Activated T-cell treated with anti-CD3 and anti-CD28 coated beads, Interleukin-2, amount 50 U/mL, for 24 hours (primary cell): ENCODE measurements at regions not wholly inside any gene's neighbourhood (a gene's known extent, or its start where the extent isn't known, plus 50 kb on each side); places are given as distances from the start of the nearest gene placed in this dataset.
"Not testable (repeated sequence)": the region's sequence is repeated elsewhere in the genome, so short reads cannot be mapped to it uniquely, and the experiment has no call there.

Experiments
- DNase-seq: peaks from one replicate; pipeline ENCODE4 v3.0.0-alpha.2; 2020
- H3K27ac Mint-ChIP-seq: 2 replicates; pipeline ENCODE4 v1.8.0; 2020; ENCODE audit warnings: mild to moderate bottlenecking, mixed read lengths
- H3K27me3 Mint-ChIP-seq: 2 replicates; pipeline ENCODE4 v1.8.0; 2020; ENCODE audit warnings: mixed read lengths
- H3K36me3 Mint-ChIP-seq: 2 replicates; pipeline ENCODE4 v1.8.0; 2020; ENCODE audit warnings: low read depth, mixed read lengths
- H3K4me1 Mint-ChIP-seq: 2 replicates; pipeline ENCODE4 v1.8.0; 2020; ENCODE audit warnings: low read depth, mixed read lengths
- H3K4me3 Mint-ChIP-seq: 2 replicates; pipeline ENCODE4 v1.8.0; 2020; ENCODE audit warnings: mild to moderate bottlenecking, moderate library complexity, mixed read lengths
- H3K9me3 Mint-ChIP-seq: 2 replicates; pipeline ENCODE4 v1.8.0; 2020; ENCODE audit warnings: mixed read lengths

- Mint-ChIP-seq H3K4me3 (no peak overlapping the region), H3K9me3 (no peaks in the 10 kb centered on the region), H3K27me3 (peaks cover 37% of the 10 kb centered on the region), H3K4me1 (peaks cover 45% of the 10 kb centered on the region), H3K36me3 (no peaks in the 10 kb centered on the region), H3K27ac (no peak overlapping the region)
- DNase-seq, result no peak
These were observed 217.6 kb downstream of the ZNF674 start for GRCh38 chrX:46327566-46328115.

- no peak for DNase-seq
- no peaks in the 10 kb centered on the region for H3K36me3 Mint-ChIP-seq
- H3K27me3 Mint-ChIP-seq, result peaks cover 28% of the 10 kb centered on the region
- no peak overlapping the region for H3K4me3 Mint-ChIP-seq
- peaks cover 59% of the 10 kb centered on the region for H3K4me1 Mint-ChIP-seq
- peak overlapping the region; percentile 82 for H3K27ac Mint-ChIP-seq
- H3K9me3 Mint-ChIP-seq, result no peaks in the 10 kb centered on the region
These were observed 219.1 kb downstream of the ZNF674 start for GRCh38 chrX:46326161-46326560.

- peak overlapping the region; percentile 13 for H3K4me3 Mint-ChIP-seq
- H3K27ac Mint-ChIP-seq, result peak overlapping the region; percentile 82
- peaks cover 67% of the 10 kb centered on the region for H3K4me1 Mint-ChIP-seq
These were observed 219.8 kb downstream of the ZNF674 start for GRCh38 chrX:46325312-46325877.

GRCh38 chrX:46324166-46324565 is 221.1 kb downstream of the ZNF674 start:
- H3K4me3 Mint-ChIP-seq, result no peak overlapping the region
- peaks cover 19% of the 10 kb centered on the region for H3K27me3 Mint-ChIP-seq
- H3K27ac Mint-ChIP-seq, result no peak overlapping the region
- DNase-seq, result no peak
- H3K36me3 Mint-ChIP-seq, result no peaks in the 10 kb centered on the region
- peaks cover 79% of the 10 kb centered on the region for H3K4me1 Mint-ChIP-seq
- no peaks in the 10 kb centered on the region for H3K9me3 Mint-ChIP-seq

More at GRCh38 chrX:46325312-46325877, 219.8 kb downstream of the ZNF674 start:
- peak; percentile 70 for DNase-seq
- Mint-ChIP-seq H3K9me3 (no peaks in the 10 kb centered on the region), H3K27me3 (peaks cover 20% of the 10 kb centered on the region), H3K36me3 (no peaks in the 10 kb centered on the region)

- not testable (repeated sequence) for H3K36me3 Mint-ChIP-seq, H3K9me3 Mint-ChIP-seq, H3K4me3 Mint-ChIP-seq, H3K27ac Mint-ChIP-seq, DNase-seq
- H3K27me3 Mint-ChIP-seq, result peaks cover 15% of the 10 kb centered on the region
- H3K4me1 Mint-ChIP-seq, result peaks cover 81% of the 10 kb centered on the region
These were observed 222.3 kb downstream of the ZNF674 start for GRCh38 chrX:46322929-46323328.

GRCh38 chrX:46321676-46322075 is 223.5 kb downstream of the ZNF674 start:
- Mint-ChIP-seq H3K36me3 (no peaks in the 10 kb centered on the region), H3K27me3 (peaks cover 17% of the 10 kb centered on the region), H3K4me3 (no peak overlapping the region), H3K9me3 (no peaks in the 10 kb centered on the region), H3K4me1 (peaks cover 80% of the 10 kb centered on the region), H3K27ac (peak overlapping the region; percentile 87)
- DNase-seq, result no peak

- Mint-ChIP-seq H3K27ac (peak overlapping the region; percentile 87), H3K4me1 (peaks cover 62% of the 10 kb centered on the region), H3K36me3 (no peaks in the 10 kb centered on the region), H3K4me3 (no peak overlapping the region), H3K27me3 (peaks cover 18% of the 10 kb centered on the region), H3K9me3 (no peaks in the 10 kb centered on the region)
- no peak for DNase-seq
These were observed 225.5 kb downstream of the ZNF674 start for GRCh38 chrX:46319750-46320149.

- peaks cover 15% of the 10 kb centered on the region for H3K27me3 Mint-ChIP-seq
- H3K4me1 Mint-ChIP-seq, result peaks cover 54% of the 10 kb centered on the region
These were observed 226.7 kb downstream of the ZNF674 start for GRCh38 chrX:46318551-46318950.

GRCh38 chrX:46317163-46317562 is 228.1 kb downstream of the ZNF674 start:
- DNase-seq, result no peak
- Mint-ChIP-seq H3K4me3 (no peak overlapping the region), H3K27ac (no peak overlapping the region), H3K9me3 (no peaks in the 10 kb centered on the region), H3K36me3 (no peaks in the 10 kb centered on the region), H3K4me1 (peaks cover 41% of the 10 kb centered on the region), H3K27me3 (peaks cover 12% of the 10 kb centered on the region)

More at GRCh38 chrX:46318551-46318950, 226.7 kb downstream of the ZNF674 start:
- Mint-ChIP-seq H3K4me3 (no peak overlapping the region), H3K36me3 (no peaks in the 10 kb centered on the region), H3K27ac (no peak overlapping the region), H3K9me3 (no peaks in the 10 kb centered on the region)
- no peak for DNase-seq

GRCh38 chrX:46311581-46312120 is 233.6 kb downstream of the ZNF674 start:
- H3K27ac Mint-ChIP-seq, result no peak overlapping the region

GRCh38 chrX:46310815-46311497 is 234.3 kb downstream of the ZNF674 start:
- Mint-ChIP-seq H3K36me3 (no peaks in the 10 kb centered on the region), H3K27me3 (peaks cover 26% of the 10 kb centered on the region), H3K27ac (peak overlapping the region; percentile 31), H3K4me3 (no peak overlapping the region), H3K9me3 (no peaks in the 10 kb centered on the region), H3K4me1 (peaks cover 19% of the 10 kb centered on the region)
- no peak for DNase-seq

More at GRCh38 chrX:46311581-46312120, 233.6 kb downstream of the ZNF674 start:
- Mint-ChIP-seq H3K9me3 (no peaks in the 10 kb centered on the region), H3K27me3 (peaks cover 25% of the 10 kb centered on the region), H3K36me3 (no peaks in the 10 kb centered on the region), H3K4me1 (peaks cover 19% of the 10 kb centered on the region), H3K4me3 (no peak overlapping the region)
- no peak for DNase-seq

- H3K9me3 Mint-ChIP-seq, result peaks cover 8% of the 10 kb centered on the region
- H3K36me3 Mint-ChIP-seq, result no peaks in the 10 kb centered on the region
- no peak for DNase-seq
- no peak overlapping the region for H3K4me3 Mint-ChIP-seq
- H3K27me3 Mint-ChIP-seq, result peaks cover 38% of the 10 kb centered on the region
- H3K27ac Mint-ChIP-seq, result no peak overlapping the region
- H3K4me1 Mint-ChIP-seq, result peaks cover 19% of the 10 kb centered on the region
These were observed 237.1 kb downstream of the ZNF674 start for GRCh38 chrX:46308110-46308509.

- Mint-ChIP-seq H3K27ac (no peak overlapping the region), H3K4me3 (no peak overlapping the region), H3K36me3 (no peaks in the 10 kb centered on the region), H3K27me3 (peaks cover 45% of the 10 kb centered on the region), H3K9me3 (peaks cover 8% of the 10 kb centered on the region), H3K4me1 (peaks cover 10% of the 10 kb centered on the region)
- no peak for DNase-seq
These were observed 239.1 kb downstream of the ZNF674 start for GRCh38 chrX:46306103-46306502.

- Mint-ChIP-seq H3K36me3 (no peaks in the 10 kb centered on the region), H3K4me3 (no peak overlapping the region), H3K9me3 (peaks cover 8% of the 10 kb centered on the region), H3K4me1 (peaks cover 4% of the 10 kb centered on the region), H3K27ac (no peak overlapping the region), H3K27me3 (peaks cover 45% of the 10 kb centered on the region)
- no peak for DNase-seq
These were observed 239.8 kb downstream of the ZNF674 start for GRCh38 chrX:46305431-46305830.

GRCh38 chrX:46301903-46302302 is 243.3 kb downstream of the ZNF674 start:
- H3K27ac Mint-ChIP-seq, result no peak overlapping the region
- H3K9me3 Mint-ChIP-seq, result peaks cover 8% of the 10 kb centered on the region
- no peak overlapping the region for H3K4me3 Mint-ChIP-seq
- no peaks in the 10 kb centered on the region for H3K36me3 Mint-ChIP-seq
- no peaks in the 10 kb centered on the region for H3K4me1 Mint-ChIP-seq
- no peak for DNase-seq
- H3K27me3 Mint-ChIP-seq, result peaks cover 46% of the 10 kb centered on the region
